Psoas muscle (tissue), 7 donors: ENCODE measurements at regions not wholly inside any gene's neighbourhood (a gene's known extent, or its start where the extent isn't known, plus 50 kb on each side); places are given as distances from the start of the nearest gene placed in this dataset.

Experiments used
- ATAC-seq, 4 donors: fragments of 200-7000 bp; cut with Tn5 transposase; one replicate each; pipeline ENCODE4 v1.9.1; 2020; ENCODE audit warnings: moderate library complexity in 3 of 4, mild to moderate bottlenecking in 2 of 4
- DNase-seq, 2 donors: peaks; one replicate each; pipeline ENCODE4 v3.0.0-alpha.2; 2020
- H3K27ac ChIP-seq: fragments of 200-600 bp; one replicate; pipeline ENCODE4 v1.8.0; 2022
- H3K27me3 ChIP-seq, 3 donors: fragments of 200-600 bp in 1 of 3; one replicate each; pipeline versions ENCODE4 v1.6.1 to v1.8.0; 2013 to 2022; ENCODE audit warnings: low read length in 2 of 3, mild to moderate bottlenecking in 2 of 3, moderate library complexity in 1 of 3; ENCODE audit not compliant: insufficient read depth in 3 of 3
- H3K36me3 ChIP-seq, 2 donors: fragments of 200-600 bp in 1 of 2; one replicate each; pipeline versions ENCODE4 v1.6.1 to v1.8.0; 2013 to 2022; ENCODE audit warnings: low read depth in 1 of 2, mild to moderate bottlenecking in 1 of 2, moderate library complexity in 1 of 2; ENCODE audit not compliant: insufficient read depth in 1 of 2
- H3K4me1 ChIP-seq: fragments of 200-600 bp; one replicate; pipeline ENCODE4 v1.8.0; 2022
- H3K4me3 ChIP-seq: fragments of 200-600 bp; one replicate; pipeline ENCODE4 v1.8.0; 2022; ENCODE audit warnings: mild to moderate bottlenecking
- H3K9me3 ChIP-seq: fragments of 200-600 bp; one replicate; pipeline ENCODE4 v1.8.0; 2022
- CTCF ChIP-seq: fragments of 200-600 bp; IDR thresholded peaks from one replicate; pipeline ENCODE4 v1.8.0; 2022; ENCODE audit warnings: antibody characterized with exemption
- WGBS, 3 donors: extraction: QIAGEN DNeasy Blood & Tissue Kit; methylation state at CpG; one replicate each; pipeline versions ENCODE4 v1.1.6 to v1.1.7; 2013; 5-methylcytosine and 5-hydroxymethylcytosine counted together
- intact Hi-C, 2 donors: fragments of 100-400 bp; cut with DNase I; formaldehyde crosslinking; loops; one replicate each; pipeline versions ENCODE4 v1.11.0 to v1.14.2; 2022
- donor health status: healthy with polysubstance abuse.
- donor health status: DM: no; HTN: no; CAD: no; lungs with moderate emphysema.
- donor health status: Bipolar disorder and iron deficiency.
- donor health status: healthy.
- donor health status: DM: yes; HTN: yes; CAD: no.
- donor health status: DM: no; HTN: no; CAD: no.
- donor health status: DM: yes; HTN: yes; CAD: no.

- H3K27ac ChIP-seq = no peak overlapping the region
- ATAC-seq (no peak), DNase-seq (no peak)
- H3K36me3 ChIP-seq = no peaks in the 10 kb centered on the region
- H3K9me3 ChIP-seq = no peaks in the 10 kb centered on the region
- H3K27me3 ChIP-seq = peaks cover 0 to 4% (median 3%) of the 10 kb centered on the region in 3 donors
- intact Hi-C loops = no loop called here
- WGBS, 3 donors = 48 to 54% (median 51%) methylated on average over 3 of the region's 3 CpGs
- H3K4me1 ChIP-seq = no peaks in the 10 kb centered on the region
- TF ChIP-seq CTCF = no peak
- no peak overlapping the region for H3K4me3 ChIP-seq
These were observed 73.0 kb upstream of the PROK2 start for GRCh38 chr3:71857956-71858355.

- WGBS, 3 donors = 81 to 87% (median 87%) methylated on average over 4 of the region's 4 CpGs
- Histone ChIP-seq H3K4me1 (no peaks in the 10 kb centered on the region), H3K36me3 (no peaks in the 10 kb centered on the region), H3K27me3 (peaks cover 0 to 4% (median 0%) of the 10 kb centered on the region in 3 donors), H3K9me3 (no peaks in the 10 kb centered on the region), H3K27ac (no peak overlapping the region), H3K4me3 (no peak overlapping the region)
- TF ChIP-seq CTCF = no peak
- DNase-seq (no peak), ATAC-seq (no peak)
- intact Hi-C loops = no loop called here
These were observed 69.8 kb upstream of the PROK2 start for GRCh38 chr3:71854706-71855105.

- no peak for DNase-seq
- Histone ChIP-seq H3K36me3 (no peaks in the 10 kb centered on the region), H3K27me3 (peaks cover 0 to 4% (median 0%) of the 10 kb centered on the region in 3 donors), H3K9me3 (no peaks in the 10 kb centered on the region), H3K4me1 (no peaks in the 10 kb centered on the region), H3K27ac (no peak overlapping the region), H3K4me3 (no peak overlapping the region)
- intact Hi-C loops = no loop called here
- 64 to 77% (median 70%) methylated on average over 5 of the region's 5 CpGs for WGBS, 3 donors
- ATAC-seq = no peak
- TF ChIP-seq CTCF = no peak
These were observed 69.1 kb upstream of the PROK2 start for GRCh38 chr3:71854096-71854495.

- intact Hi-C loops = no loop called here
- no peaks in the 10 kb centered on the region for H3K36me3 ChIP-seq
- no peak for ATAC-seq
- H3K27ac ChIP-seq = no peak overlapping the region
- H3K9me3 ChIP-seq = no peaks in the 10 kb centered on the region
- DNase-seq = no peak
- no peak overlapping the region for H3K4me3 ChIP-seq
- H3K4me1 ChIP-seq = no peaks in the 10 kb centered on the region
- 82 to 90% (median 84%) methylated on average over 3 of the region's 3 CpGs for WGBS, 3 donors
- H3K27me3 ChIP-seq = peaks cover 0 to 4% (median 0%) of the 10 kb centered on the region in 3 donors
- TF ChIP-seq CTCF = no peak
These were observed 66.9 kb upstream of the PROK2 start for GRCh38 chr3:71851878-71852277.

GRCh38 chr3:71850654-71851053 lies 65.7 kb upstream of the PROK2 start:
- ATAC-seq (no peak), DNase-seq (no peak)
- H3K36me3 ChIP-seq = no peaks in the 10 kb centered on the region
- intact Hi-C loops = no loop called here
- H3K4me3 ChIP-seq = no peak overlapping the region
- 21 to 37% (median 36%) methylated on average over 1 of the region's 1 CpG for WGBS, 3 donors
- TF ChIP-seq CTCF = no peak
- H3K27ac ChIP-seq = no peak overlapping the region
- H3K9me3 ChIP-seq = no peaks in the 10 kb centered on the region
- no peaks in the 10 kb centered on the region for H3K4me1 ChIP-seq
- H3K27me3 ChIP-seq = peaks cover 0 to 4% (median 0%) of the 10 kb centered on the region in 3 donors
